ENCODE measurements at regions not wholly inside any gene's neighbourhood (a gene's known extent, or its start where the extent isn't known, plus 50 kb on each side); places are given as distances from the start of the nearest gene placed in this dataset.
A peak's percentile ranks its signal among the peaks of the same experiment; 100 is the strongest.

DNA sequence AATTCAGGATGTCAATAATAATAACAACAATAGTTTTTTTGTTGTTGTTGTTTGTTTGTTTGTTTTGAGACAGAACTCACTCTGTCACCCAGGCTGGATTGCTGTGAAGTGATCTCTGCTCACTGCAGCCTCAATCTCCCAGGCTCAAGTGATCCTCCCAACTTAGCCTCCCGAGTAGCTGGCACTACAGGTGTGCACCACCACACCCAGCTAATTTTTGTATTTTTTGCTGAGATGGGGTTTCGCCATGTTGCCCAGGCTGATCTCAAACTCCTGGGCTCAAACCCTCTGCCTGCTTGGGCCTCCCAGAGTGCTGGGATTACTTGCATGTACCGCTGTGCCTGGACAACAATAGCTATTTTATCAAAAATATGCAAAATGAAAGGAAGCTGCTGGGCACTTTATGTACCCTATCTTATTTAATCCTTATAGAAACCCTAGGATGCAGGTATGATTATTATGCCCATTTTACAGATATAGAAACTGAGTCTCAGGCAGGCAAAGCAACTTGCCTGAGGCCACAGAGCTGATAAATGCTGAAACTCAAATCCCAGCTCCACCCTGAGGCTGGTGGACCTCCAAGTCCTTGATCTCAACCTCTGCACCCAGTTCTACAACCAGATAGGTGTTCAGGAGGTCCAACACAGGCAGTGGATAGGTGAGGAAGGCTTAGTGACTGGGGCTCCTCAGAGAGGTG is 57.4 kb upstream of the CTPS1 start:
- no peak for DNase-seq (ENCODE audit: low read depth)
- Histone ChIP-seq H3K27me3 (ENCODE audit: control insufficient read depth, insufficient read depth, low read length) (no peaks in the 10 kb centered on the region), H3K4me3 (ENCODE audit: low read depth, low read length) (no peak overlapping the region), H3K36me3 (ENCODE audit: control insufficient read depth, insufficient read depth, low read length) (no peaks in the 10 kb centered on the region)
- no peak for FAIRE-seq
- TF ChIP-seq, protein P1, sequence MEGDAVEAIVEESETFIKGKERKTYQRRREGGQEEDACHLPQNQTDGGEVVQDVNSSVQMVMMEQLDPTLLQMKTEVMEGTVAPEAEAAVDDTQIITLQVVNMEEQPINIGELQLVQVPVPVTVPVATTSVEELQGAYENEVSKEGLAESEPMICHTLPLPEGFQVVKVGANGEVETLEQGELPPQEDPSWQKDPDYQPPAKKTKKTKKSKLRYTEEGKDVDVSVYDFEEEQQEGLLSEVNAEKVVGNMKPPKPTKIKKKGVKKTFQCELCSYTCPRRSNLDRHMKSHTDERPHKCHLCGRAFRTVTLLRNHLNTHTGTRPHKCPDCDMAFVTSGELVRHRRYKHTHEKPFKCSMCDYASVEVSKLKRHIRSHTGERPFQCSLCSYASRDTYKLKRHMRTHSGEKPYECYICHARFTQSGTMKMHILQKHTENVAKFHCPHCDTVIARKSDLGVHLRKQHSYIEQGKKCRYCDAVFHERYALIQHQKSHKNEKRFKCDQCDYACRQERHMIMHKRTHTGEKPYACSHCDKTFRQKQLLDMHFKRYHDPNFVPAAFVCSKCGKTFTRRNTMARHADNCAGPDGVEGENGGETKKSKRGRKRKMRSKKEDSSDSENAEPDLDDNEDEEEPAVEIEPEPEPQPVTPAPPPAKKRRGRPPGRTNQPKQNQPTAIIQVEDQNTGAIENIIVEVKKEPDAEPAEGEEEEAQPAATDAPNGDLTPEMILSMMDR (IDR thresholded peaks at IDR 0.05; ENCODE audit: insufficient read depth, low read length, severe bottlenecking) = no peak

DNA sequence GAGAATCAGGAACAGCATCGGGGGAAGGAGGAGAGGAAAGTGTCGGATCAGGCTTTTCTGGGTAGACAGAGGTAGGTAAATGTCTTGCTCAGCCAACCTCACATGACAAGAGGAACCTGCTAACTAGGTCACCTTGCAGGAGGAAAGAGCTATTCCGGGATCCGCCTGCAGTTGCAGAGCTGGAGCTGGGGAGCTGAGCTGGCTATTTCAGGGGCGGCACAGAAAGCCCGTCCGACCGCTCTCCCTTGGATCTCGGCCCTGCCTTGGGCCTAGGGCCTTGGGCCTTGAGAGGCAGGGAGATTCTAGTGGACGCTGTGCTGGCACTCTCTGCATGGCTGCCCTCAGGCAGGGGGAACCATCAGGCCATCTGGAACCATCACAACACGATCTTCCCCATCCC is 56.5 kb upstream of the CTPS1 start:
- Histone ChIP-seq H3K27me3 (ENCODE audit: control insufficient read depth, insufficient read depth, low read length) (no peaks in the 10 kb centered on the region), H3K36me3 (ENCODE audit: control insufficient read depth, insufficient read depth, low read length) (no peaks in the 10 kb centered on the region), H3K4me3 (ENCODE audit: low read depth, low read length) (no peak overlapping the region)
- FAIRE-seq (no peak), DNase-seq (ENCODE audit: low read depth) (no peak)
- TF ChIP-seq, protein P1 (IDR thresholded peaks at IDR 0.05; ENCODE audit: insufficient read depth, low read length, severe bottlenecking) = no peak

DNA sequence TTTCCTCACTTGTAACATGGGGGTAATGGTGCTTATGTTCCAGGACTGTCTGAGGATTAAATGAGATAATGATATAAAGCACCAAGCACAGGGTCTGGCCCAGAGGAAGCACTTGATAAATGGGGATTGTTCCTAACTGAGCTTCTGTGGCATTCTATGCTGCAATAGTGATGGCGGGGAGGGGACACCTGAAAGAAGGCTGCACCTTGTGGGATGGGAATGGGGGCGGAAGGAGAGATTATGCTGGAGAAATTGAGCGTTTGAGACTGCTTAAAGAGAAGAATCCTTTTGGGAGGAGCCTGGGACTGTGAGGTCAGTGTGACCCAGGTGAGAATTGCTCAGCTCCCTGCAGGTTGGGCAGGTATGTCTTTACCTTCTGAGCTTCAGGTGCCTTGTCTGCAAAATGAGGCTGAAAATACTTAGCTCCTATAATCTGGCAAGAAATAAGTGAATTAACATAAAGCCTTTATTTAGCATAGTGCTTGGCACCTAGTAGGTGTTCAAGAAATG is 55.9 kb upstream of the CTPS1 start:
- TF ChIP-seq, protein P1 (IDR thresholded peaks at IDR 0.05; ENCODE audit: insufficient read depth, low read length, severe bottlenecking) = no peak
- DNase-seq (ENCODE audit: low read depth) = no peak

DNA sequence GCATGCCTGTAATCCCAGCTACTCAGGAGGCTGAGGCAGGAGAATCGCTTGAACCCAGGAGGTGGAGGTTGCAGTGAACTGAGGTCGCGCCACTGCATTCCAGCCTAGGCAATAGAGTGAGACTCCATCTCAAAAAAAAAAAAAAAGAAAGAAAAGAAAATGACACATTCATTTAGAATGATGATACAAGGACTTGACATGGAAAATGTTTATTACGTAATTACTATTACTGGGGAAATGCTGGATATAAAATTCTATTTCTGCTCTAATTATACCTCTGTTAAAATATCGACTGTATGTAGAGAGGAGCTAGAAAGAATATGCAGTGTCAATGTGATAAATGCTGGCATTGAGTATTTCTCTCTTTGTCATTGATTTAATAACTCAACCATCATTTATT is 54.7 kb upstream of the CTPS1 start:
- Histone ChIP-seq H3K36me3 (ENCODE audit: control insufficient read depth, insufficient read depth, low read length) (no peaks in the 10 kb centered on the region), H3K4me3 (ENCODE audit: low read depth, low read length) (no peak overlapping the region), H3K27me3 (ENCODE audit: control insufficient read depth, insufficient read depth, low read length) (no peaks in the 10 kb centered on the region)
- FAIRE-seq = no peak
- DNase-seq (ENCODE audit: low read depth) = no peak
- TF ChIP-seq, protein P1 (IDR thresholded peaks at IDR 0.05; ENCODE audit: insufficient read depth, low read length, severe bottlenecking) = no peak

More for the DNA sequence above, 55.9 kb upstream of the CTPS1 start:
- Histone ChIP-seq H3K27me3 (ENCODE audit: control insufficient read depth, insufficient read depth, low read length) (no peaks in the 10 kb centered on the region), H3K4me3 (ENCODE audit: low read depth, low read length) (no peak overlapping the region), H3K36me3 (ENCODE audit: control insufficient read depth, insufficient read depth, low read length) (no peaks in the 10 kb centered on the region)
- no peak for FAIRE-seq

GRCh38 chr1:40925834-40926410 is 53.6 kb upstream of the CTPS1 start:
- DNase-seq (ENCODE audit: low read depth) (no peak), FAIRE-seq (peak; percentile 79)
- Histone ChIP-seq H3K4me3 (ENCODE audit: low read depth, low read length) (no peak overlapping the region), H3K27me3 (ENCODE audit: control insufficient read depth, insufficient read depth, low read length) (no peaks in the 10 kb centered on the region), H3K36me3 (ENCODE audit: control insufficient read depth, insufficient read depth, low read length) (no peaks in the 10 kb centered on the region)
- TF ChIP-seq, protein P1 (IDR thresholded peaks at IDR 0.05; ENCODE audit: insufficient read depth, low read length, severe bottlenecking) = no peak
